OCI-LY3 (cell line): ENCODE measurements at regions not wholly inside any gene's neighbourhood (a gene's known extent, or its start where the extent isn't known, plus 50 kb on each side); places are given as distances from the start of the nearest gene placed in this dataset.

Source experiments
- H2AFZ ChIP-seq: fragments of 200-600, 300-600 bp; shearing (Covaris generic); 2 replicates; pipeline ENCODE4 v1.6.0; 2014; ENCODE audit warnings: antibody characterized with exemption, low read depth, low read length
- H3K27ac ChIP-seq: fragments of 200-600, 300-600 bp; sonication (generic); 2 replicates; pipeline ENCODE4 v1.5.1; 2014; ENCODE audit warnings: mild to moderate bottlenecking, low read length, moderate library complexity, mixed read lengths
- H3K27me3 ChIP-seq: fragments of 200-600, 300-600 bp; sonication (generic); 2 replicates; pipeline ENCODE4 v1.6.1; 2014; ENCODE audit warnings: low read depth, low read length, mixed read lengths
- H3K36me3 ChIP-seq: fragments of 200-600, 300-600 bp; sonication (generic); replicated peaks from 2 replicates; pipeline ENCODE3; 2014; ENCODE audit warnings: low read depth, low read length, mixed read lengths
- H3K4me1 ChIP-seq: fragments of 300-600, 200-600 bp; sonication (generic); 2 replicates; pipeline ENCODE4 v1.6.1; 2014; ENCODE audit warnings: low read length, mixed read lengths
- H3K4me2 ChIP-seq: fragments of 200-600, 300-600 bp; sonication (generic); 2 replicates; pipeline ENCODE4 v1.6.1; 2014; ENCODE audit warnings: low read length, mixed read lengths
- H3K4me3 ChIP-seq: fragments of 300-600, 200-600 bp; sonication (generic); 2 replicates; pipeline ENCODE4 v1.5.1; 2014; ENCODE audit warnings: antibody characterized with exemption, mild to moderate bottlenecking, low read length, moderate library complexity
- H3K79me2 ChIP-seq: fragments of 300-600, 200-600 bp; shearing (Covaris generic); 2 replicates; pipeline ENCODE4 v1.6.1; 2014; ENCODE audit warnings: mild to moderate bottlenecking, low read length, mixed read lengths
- H3K9ac ChIP-seq: fragments of 300-600, 200-600 bp; shearing (Covaris generic); 2 replicates; pipeline ENCODE4 v1.6.0; 2014; ENCODE audit warnings: mild to moderate bottlenecking, low read length, moderate library complexity
- H3K9me3 ChIP-seq: fragments of 200-600, 300-600 bp; shearing (Covaris generic); 2 replicates; pipeline ENCODE4 v1.6.1; 2014; ENCODE audit warnings: low read length, mixed read lengths; ENCODE audit not compliant: insufficient read depth
- H4K20me1 ChIP-seq: fragments of 200-600, 300-600 bp; sonication (generic); 2 replicates; pipeline ENCODE4 v1.6.1; 2016; ENCODE audit warnings: low read length, mixed read lengths; ENCODE audit not compliant: insufficient read depth
- EZH2phosphoT487 ChIP-seq: fragments of 200-600 bp; shearing (Covaris generic); IDR thresholded peaks from 2 replicates; pipeline ENCODE4 v1.6.1; 2018; ENCODE audit warnings: antibody characterized with exemption, mixed run types, low read depth
- TF ChIP-seq, protein P1 (sequence below): fragments of 200-600, 300-600 bp; sonication (generic); IDR thresholded peaks from 2 replicates; pipeline ENCODE4 v1.5.1; 2014; ENCODE audit warnings: antibody characterized with exemption, low read length, low read depth

DNA sequence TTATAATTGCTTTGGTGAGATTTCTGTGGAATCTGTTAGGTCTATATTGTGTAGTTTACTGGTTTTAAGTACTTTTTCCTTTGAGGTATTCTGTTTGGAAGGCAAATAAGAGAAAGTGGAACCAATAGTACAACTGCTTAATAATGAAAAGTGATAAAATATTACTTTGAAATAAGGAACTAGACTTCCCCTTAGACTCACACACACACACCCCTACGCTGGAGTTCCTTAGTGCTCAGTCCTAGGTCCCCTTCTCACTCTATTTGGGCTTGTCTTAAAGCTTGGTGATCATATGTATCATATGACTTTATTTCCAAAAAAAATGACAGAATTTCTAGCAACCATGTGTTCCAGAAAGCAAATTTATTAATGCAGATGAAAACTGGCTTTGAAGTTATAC lies 494.0 kb upstream of the TGFBR2 start:
- Histone ChIP-seq H3K9ac (no peak overlapping the region), H4K20me1 (no peaks in the 10 kb centered on the region), H3K4me2 (no peak overlapping the region), H3K27me3 (0 out of 2 replicates have a peak, but pooled peaks cover 4% of the 10 kb centered on the region), H2AFZ (no peak overlapping the region), H3K9me3 (no peaks in the 10 kb centered on the region), H3K4me1 (peaks cover 20% of the 10 kb centered on the region), H3K79me2 (no peaks in the 10 kb centered on the region), H3K27ac (no peak overlapping the region), H3K4me3 (no peak overlapping the region), H3K36me3 (no peaks in the 10 kb centered on the region)
- TF ChIP-seq, protein P1, sequence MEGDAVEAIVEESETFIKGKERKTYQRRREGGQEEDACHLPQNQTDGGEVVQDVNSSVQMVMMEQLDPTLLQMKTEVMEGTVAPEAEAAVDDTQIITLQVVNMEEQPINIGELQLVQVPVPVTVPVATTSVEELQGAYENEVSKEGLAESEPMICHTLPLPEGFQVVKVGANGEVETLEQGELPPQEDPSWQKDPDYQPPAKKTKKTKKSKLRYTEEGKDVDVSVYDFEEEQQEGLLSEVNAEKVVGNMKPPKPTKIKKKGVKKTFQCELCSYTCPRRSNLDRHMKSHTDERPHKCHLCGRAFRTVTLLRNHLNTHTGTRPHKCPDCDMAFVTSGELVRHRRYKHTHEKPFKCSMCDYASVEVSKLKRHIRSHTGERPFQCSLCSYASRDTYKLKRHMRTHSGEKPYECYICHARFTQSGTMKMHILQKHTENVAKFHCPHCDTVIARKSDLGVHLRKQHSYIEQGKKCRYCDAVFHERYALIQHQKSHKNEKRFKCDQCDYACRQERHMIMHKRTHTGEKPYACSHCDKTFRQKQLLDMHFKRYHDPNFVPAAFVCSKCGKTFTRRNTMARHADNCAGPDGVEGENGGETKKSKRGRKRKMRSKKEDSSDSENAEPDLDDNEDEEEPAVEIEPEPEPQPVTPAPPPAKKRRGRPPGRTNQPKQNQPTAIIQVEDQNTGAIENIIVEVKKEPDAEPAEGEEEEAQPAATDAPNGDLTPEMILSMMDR, result no peak
- no peak for TF ChIP-seq EZH2phosphoT487

DNA sequence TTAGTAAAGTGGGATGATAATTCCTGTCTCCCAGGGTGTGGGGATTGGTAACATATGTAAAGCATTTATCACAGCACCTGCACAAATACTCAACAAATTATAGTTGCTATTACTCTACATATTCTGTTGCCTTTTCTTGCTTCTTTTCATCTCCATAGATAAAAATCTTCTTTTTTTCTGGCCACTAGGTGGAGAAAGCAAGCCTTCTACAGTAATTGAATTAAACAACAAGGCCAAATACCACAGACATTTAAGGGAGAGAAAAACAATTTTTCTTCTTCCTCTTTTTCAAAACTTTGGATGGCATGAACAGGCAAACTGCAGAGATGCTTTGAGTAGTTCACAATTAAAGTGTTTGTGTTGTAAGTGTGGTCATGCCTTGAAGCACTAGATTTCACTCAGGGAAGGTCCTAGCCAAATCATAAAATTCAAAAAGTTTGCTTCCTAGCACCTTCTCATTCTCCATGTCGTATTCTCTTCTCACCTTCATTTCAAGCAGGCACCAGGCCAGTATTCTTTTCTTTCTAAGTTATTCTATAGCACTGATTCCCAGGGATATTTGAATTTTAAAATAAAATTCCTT lies 493.4 kb upstream of the TGFBR2 start:
- Histone ChIP-seq H3K4me3 (no peak overlapping the region), H2AFZ (no peak overlapping the region), H4K20me1 (no peaks in the 10 kb centered on the region), H3K79me2 (no peaks in the 10 kb centered on the region), H3K9me3 (no peaks in the 10 kb centered on the region), H3K4me2 (no peak overlapping the region), H3K4me1 (peaks cover 20% of the 10 kb centered on the region), H3K36me3 (no peaks in the 10 kb centered on the region), H3K27me3 (0 out of 2 replicates have a peak, but pooled peaks cover 4% of the 10 kb centered on the region), H3K27ac (no peak overlapping the region), H3K9ac (no peak overlapping the region)
- TF ChIP-seq EZH2phosphoT487, result no peak
- TF ChIP-seq, protein P1, result peak; percentile 88

DNA sequence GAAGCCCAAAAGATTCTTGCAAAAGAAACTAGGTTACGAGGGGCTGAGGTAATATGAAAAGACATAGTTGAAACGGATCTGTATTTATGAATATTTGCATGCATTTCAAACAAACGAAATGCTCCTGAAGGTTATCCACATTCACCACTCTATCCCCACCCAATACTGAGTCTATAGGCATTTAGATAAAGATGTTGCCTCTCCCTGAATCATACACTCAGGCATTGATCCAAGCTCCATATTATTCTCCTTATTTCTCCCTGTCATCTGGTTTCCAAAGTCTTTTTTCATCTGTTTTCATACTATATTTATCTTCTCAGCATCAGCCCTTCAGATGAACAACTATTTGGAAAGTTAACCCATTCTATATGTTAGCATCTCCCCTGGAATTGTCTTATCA lies 492.5 kb upstream of the TGFBR2 start:
- Histone ChIP-seq H3K4me1 (peaks cover 20% of the 10 kb centered on the region), H3K27ac (no peak overlapping the region), H4K20me1 (no peaks in the 10 kb centered on the region), H3K4me3 (no peak overlapping the region), H3K79me2 (no peaks in the 10 kb centered on the region), H3K9ac (no peak overlapping the region), H3K9me3 (no peaks in the 10 kb centered on the region), H3K36me3 (no peaks in the 10 kb centered on the region), H3K4me2 (no peak overlapping the region), H2AFZ (no peak overlapping the region), H3K27me3 (0 out of 2 replicates have a peak, but pooled peaks cover 4% of the 10 kb centered on the region)
- TF ChIP-seq, protein P1, result no peak
- no peak for TF ChIP-seq EZH2phosphoT487

DNA sequence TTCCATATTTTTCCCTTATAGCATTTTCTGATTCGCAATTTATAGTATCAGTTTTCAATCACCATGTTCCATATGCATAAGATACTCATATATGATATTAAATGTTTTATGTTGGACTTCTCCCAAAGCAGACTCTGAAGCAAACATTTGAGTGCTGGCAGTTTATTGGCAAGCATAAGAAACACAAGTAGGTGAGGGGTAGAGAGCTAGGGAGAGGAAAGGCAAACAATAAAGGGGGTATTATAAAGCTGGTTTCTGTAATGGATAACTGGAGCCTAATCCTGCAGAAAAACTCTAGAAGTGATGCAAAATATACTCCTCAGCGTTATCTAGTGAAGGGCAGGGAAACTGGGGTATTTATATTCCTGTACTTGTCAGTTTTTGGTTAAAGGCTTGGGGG lies 491.5 kb upstream of the TGFBR2 start:
- no peak overlapping the region for H3K9ac ChIP-seq
- H3K4me1 ChIP-seq, result peaks cover 20% of the 10 kb centered on the region
- H3K4me2 ChIP-seq, result no peak overlapping the region
- no peaks in the 10 kb centered on the region for H4K20me1 ChIP-seq
- H3K79me2 ChIP-seq, result no peaks in the 10 kb centered on the region
- TF ChIP-seq EZH2phosphoT487, result no peak
- TF ChIP-seq, protein P1, result no peak
- H2AFZ ChIP-seq, result no peak overlapping the region
- H3K27ac ChIP-seq, result no peak overlapping the region
- H3K4me3 ChIP-seq, result no peak overlapping the region
- H3K27me3 ChIP-seq, result 0 out of 2 replicates have a peak, but pooled peaks cover 4% of the 10 kb centered on the region
- no peaks in the 10 kb centered on the region for H3K9me3 ChIP-seq
- no peaks in the 10 kb centered on the region for H3K36me3 ChIP-seq
